ENCODE measurements at regions not wholly inside any gene's neighbourhood (a gene's known extent, or its start where the extent isn't known, plus 50 kb on each side); places are given as distances from the start of the nearest gene placed in this dataset.
"Not testable (repeated sequence)": the region's sequence is repeated elsewhere in the genome, so short reads cannot be mapped to it uniquely, and the experiment has no call there.

DNA sequence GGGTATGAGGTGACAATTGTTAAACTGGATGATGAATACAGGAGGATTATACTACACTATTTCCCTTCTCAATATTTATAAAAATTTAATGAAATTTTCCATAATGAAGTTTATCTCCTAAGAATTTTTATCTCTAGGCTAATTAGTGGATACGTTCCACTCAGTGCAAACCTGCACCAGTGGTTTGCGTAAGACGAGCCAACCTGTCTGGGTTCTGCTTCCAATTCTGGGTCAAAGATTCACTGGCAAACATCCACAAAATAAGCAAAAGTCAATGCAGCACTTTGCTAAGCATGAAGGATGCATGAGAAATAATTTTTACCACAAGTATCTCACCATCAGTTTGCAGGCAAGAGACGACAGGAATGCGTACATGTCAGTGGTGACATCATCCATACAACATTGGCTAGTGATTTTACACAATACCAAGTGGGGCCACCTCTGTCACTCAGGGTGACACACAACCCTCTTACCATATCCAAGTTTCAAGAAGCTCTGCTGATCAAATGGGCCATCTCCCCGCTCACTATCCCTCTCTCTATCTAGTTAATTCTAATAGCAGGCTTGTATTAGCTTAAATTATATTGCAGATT is 51.7 kb downstream of the FAM50B start:
- no peak for ATAC-seq

DNA sequence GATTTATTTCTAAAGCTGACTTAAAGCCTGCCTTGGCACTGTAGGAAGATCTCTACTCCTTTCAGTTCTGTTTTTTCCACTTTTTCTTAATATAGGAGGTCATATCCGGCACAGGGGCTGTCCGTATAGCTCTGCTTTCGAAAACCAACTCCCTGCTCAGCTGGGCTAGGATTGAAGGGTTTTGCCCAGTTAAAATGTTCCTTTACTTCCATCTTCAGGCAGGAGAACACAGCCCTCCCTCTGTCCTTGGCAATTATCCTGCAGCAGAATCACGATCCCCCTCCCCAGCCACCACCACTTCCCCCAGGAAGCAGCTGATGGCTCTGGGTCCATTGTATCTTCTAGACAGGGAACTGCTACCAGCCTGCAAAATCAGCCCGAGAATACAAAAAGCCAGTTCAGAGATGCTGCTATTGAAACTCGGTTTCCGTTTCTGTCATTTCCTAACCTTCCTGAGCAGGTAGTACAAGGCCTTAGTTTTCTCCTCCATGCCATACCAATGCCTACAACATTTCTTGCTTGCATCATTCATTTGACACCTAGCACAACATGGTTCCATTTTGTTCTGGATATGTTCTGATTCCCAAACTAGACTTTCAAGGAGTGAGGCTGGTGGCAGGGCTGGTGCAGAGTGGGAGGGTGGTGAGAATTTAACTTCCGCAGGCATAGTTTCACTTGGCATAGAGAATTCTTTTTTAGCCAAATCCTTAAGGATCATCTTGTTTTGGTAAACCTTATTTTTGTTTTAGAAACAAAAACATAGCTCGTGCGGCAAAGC is 53.9 kb downstream of the FAM50B start:
- ATAC-seq, result no peak

DNA sequence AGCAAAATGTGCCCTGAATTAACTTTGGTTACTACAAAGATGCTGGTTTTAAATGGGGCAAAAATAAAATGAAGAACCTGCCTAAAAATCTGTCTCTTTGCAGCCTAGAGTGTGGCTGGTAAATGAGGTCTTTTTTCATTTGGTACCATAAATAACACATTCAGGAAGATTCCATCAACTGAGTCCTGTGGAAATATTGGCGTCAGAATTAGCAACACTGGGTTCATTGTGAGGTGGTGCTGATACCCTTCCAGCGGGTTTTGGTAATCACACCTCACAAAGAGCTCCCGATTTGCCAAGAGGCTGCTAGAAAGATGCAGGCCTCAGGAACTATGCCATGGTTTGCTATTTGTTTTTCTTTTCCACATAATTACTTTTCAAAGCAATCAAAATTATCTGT is 55.3 kb downstream of the FAM50B start:
- ATAC-seq, result no peak

DNA sequence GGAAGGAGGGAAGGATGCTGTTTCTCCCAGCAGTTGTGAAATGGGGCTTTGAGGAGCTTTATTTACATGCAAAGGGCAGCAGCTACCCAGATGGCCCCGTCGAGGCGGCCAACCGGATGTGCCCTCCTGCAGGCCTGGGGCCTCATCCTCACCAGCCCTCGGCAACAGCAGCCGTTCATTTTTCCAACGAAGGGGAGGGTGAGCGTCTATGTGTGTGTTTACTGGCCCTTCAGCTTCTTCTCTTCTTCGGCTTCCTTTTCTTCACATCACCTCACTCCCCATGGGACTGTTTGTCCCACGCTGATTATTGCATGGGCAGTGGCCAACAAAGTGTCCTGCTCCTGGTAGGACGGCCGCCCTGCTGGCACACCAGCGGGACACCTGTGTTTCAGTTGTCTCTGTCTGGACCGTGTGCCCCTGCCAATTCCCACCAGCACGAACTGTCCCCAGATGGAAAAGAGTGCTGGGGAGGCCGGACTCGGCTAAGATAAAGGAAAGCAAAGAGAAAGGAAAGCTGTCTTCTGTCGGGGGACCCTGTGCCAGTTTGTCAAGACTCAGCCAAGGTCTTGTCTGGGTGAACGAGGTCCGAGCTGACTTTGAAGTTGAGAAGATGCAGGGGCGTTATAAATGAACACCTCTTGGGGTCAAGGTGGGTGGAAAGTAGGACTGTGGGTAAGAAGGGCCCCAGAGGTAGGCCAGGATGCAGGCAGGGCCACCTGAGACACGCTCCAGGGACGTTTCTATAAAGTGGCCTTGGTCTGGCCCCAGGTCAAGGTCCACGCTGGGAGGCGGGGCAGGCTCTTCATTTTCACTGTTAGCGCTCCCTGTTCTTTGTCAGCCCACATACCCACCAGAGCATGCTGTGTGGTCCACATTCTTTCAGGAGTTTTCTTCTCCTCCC is 57.0 kb downstream of the FAM50B start:
- ATAC-seq, result no peak

DNA sequence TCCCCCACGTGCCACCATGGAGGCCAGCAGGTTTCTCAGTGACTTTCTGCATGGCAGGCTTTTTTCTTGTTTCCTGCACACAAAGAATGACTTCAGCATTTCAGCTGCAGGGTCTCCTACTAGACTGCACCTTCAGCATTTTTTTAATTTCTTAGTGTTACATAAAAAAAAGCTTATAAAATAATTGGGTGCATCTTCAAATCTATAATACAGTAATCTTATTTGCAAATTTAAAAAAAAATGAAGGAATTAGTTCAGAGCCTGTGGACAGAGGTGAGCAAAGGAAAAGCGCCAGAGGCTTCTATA is 57.6 kb downstream of the FAM50B start:
- ATAC-seq, result no peak

DNA sequence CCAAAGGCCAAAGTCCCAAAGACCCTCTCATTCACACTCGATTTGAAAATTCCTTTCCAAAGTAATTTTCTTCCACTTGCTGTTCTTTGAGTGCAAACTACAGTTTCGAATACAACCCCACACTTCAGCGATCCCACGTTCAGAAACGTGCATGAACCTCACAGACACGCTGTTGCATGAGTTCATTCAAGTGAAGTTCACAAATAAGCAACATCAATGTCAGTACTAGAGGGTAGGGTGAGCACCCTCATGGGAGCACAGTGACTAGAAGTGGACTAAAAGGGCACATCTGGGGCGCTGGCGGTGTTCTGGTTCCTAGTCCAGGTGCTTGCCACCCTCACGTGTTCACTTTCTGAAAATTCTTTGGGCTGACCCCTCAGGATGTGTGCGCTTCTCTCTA is 59.0 kb downstream of the FAM50B start:
- no peak for ATAC-seq

DNA sequence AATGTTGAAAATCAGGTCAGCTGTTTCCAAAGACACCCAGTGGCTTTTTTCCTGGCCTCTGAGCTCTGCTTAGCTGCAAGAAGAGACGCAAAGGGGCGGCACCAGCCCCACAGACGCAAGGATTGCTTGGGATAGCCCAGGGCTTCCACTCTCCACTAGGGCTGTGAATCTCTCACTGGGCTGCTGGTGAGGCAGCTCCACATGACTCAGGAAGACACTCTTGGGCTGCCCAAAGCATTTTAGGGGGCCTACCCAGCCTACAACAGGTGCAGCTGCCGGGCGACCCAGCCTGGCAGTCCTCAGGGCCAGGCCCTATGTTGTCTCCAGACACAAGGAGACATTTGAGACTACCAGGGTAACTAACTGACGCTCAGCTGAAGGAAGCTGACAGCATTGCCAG is 59.8 kb downstream of the FAM50B start:
- no peak for ATAC-seq

DNA sequence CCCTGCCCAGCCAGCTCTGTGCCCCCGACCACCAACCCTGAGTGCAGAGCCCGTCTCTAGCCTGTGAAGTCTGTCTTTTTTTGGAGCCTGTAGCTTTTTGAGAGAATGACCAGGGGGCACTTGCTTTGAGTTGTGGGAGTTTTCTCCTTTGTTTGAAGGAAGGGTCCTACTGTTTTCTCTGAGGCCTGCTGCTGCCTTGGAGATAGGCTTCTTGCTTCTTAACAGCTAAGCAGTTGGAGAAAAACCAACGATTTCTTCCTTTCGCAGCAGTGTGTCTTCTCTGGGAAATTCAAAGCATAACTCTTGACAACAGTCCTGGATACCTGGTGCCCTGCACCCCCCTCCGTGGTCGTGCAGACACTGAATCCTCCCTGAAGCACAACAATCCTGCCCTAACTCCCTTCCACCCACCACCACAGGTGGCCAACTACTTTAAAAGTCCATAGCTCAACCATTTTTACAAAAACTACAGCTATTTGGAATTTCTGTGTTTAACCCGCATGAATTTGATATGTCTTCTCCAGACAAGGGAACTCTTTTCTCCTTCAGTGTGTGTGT is 61.0 kb downstream of the FAM50B start:
- ATAC-seq, result no peak

DNA sequence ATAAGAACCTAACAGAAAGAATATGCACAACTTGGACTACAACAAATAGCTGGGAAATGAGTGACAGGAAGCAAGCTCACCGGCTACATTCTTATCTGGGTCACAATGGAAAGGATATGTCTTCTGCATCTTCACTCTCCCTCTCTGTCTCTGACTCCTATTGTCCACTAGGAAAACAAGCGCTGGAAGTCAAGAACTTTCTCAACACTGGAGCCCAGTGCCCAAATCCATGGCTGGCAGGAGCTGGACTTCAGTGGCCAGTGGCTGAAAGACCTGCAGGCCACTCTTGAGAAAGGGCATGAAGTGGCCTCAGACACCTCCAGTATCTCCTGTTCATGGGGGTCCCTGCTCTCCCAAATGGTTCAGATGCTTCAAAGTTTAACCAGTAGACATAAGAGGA is 62.0 kb downstream of the FAM50B start:
- ATAC-seq, result no peak

DNA sequence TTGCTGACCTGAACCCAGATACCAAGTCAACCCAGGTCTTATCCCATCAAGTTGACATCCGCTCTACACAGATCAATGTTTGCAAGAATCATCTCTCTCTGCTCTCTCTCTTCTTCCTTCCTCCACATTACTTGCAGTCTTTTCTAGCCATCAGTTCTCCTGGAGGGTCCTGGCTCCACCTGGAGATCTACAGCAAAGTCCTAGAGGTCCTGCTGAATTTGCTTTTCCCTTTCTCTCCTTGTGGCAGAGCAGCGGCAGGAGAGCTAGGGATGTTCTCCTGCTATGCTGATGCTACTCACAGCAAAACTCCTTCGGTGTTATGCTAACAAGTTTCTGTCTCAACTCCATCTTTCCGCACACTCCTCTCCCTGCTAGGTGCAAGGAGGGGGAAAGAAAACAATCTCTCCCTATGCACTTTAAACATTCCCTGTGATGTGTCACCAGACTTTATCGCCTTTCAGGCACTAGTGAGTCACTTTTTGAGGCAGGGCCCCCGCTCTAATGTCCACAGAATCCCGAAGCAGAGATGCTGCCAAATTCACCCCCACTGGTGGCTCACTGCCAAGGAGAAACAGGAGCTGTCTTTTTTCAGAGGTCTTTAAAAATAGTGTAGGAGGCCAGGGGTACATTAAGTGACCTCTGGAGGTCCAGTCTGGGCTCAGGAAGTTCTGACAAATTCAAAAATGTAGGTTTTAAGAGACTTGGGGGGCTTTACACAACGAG is 62.6 kb downstream of the FAM50B start:
- ATAC-seq, result no peak

DNA sequence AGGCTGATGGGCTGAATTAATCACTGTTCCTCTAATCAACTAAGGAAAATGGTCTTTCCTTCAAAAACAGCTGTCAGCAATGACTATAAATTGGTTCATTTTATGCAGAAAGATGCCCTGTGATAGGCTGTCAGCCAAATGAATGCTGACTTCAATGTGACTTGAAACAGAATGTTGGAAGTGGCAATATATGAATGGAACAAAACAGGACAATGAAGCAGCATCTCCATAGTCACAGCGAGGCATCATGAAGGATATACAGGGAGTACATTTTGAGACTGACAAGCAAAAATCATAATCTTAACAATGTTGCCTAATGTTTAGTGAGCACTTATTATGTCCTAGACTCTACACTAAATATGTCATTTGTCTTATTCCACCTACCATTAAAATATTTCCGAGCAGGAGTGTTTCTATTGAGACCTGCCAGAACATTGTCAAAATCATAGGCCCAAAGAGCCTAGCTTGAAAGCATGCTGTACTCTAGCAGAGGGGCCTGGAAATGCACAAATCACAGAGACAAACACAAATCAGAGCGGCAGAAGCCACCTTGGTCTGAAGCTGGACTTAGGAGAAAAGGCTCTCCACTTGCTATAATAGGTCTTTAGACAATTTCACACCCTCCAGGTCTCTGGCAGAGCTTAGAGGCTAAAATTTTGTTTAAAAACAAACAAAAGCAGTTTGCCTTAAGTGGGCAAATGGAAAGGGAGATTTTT is 63.3 kb downstream of the FAM50B start:
- no peak for ATAC-seq

DNA sequence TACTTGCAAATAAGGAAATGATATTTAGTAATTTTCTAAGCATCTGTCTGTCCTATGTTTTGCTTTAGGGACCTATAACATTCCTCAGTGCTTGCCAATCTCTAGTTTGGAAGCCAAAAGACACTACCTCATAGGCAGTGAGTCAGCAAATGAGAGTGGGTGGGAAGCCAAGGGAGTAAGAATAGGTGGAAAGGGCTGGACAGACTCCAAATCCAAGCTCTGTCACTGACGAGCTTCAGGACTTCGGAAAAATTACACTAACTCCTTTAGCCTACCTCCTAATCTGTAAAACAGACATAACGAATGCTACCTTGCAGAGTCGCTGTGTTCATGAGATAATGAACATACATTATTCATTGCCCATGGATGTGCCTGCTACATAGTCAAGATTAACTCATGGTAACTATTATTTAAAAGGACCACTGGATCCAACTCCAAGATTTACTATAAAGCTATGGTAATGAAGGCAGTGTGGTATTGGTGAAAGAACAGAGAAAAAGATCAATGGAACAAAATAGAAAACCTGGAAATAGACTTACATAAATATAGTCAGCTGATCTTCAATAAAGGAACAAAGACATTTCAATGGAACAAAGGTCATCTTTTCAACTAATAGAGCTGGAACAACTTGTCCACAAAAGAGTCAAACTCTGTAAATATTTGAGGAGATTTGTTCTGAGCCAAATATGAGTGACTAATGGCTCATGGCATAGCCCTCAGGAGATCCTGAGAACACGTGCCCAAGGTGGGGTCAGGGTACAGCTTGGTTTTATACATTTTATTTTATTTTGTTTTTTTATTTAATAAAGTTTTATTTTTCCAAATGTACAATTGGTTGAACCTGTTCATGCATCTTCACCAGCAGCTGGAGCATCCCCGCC is 64.1 kb downstream of the FAM50B start:
- peak; percentile 86 for ATAC-seq

DNA sequence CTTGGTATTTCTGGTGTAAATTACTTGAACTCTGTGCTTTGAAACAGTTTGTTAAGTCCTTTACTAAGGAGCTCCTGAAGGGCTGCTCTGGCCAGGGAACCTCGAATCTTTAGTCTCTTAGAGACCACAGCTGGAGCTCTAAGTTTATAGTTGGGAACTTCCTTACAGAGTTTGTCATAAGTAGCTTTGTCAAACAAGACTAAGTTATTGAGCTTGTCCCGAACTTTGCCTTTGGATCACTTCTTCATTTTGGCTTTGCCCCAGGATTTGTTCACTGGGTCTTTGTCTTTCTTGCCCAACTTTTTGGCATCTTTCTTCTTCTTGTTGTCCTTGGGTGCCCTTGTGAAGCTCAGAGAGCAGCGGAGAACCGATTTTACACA is 64.8 kb downstream of the FAM50B start:
- ATAC-seq, result no peak

DNA sequence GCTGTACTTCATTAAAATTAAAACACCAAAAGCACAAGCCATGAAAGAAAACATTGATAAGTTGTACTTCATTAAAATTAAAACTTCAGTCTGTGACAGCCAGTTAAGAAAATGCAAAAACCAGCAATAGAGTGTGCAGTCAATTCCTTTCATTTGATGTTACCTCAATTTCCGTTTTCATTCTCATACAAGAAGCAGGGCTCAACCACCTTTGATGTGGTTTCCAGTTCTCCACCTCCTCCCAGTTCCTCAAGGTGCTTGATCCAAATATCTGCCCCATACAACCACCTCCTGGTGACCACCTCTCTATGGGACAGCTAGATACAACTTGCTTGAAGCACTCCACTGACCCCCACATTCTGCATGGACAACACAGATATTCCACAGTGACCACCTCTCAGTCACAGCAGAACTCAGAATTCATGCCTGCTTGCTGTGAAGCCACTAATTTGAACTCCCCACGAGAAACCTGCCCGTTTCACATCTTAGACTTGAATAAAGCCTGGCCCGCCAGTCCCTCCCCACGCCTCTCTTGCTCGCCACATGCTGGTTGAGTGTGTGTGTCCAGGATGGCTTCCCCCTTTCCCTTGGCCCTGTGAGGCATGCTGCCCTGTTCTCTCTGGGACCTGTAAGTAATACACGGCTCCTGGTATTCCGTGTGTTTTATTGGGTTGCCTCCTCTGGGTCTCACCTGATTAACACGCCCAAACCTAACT is 66.1 kb downstream of the FAM50B start:
- ATAC-seq, result no peak

DNA sequence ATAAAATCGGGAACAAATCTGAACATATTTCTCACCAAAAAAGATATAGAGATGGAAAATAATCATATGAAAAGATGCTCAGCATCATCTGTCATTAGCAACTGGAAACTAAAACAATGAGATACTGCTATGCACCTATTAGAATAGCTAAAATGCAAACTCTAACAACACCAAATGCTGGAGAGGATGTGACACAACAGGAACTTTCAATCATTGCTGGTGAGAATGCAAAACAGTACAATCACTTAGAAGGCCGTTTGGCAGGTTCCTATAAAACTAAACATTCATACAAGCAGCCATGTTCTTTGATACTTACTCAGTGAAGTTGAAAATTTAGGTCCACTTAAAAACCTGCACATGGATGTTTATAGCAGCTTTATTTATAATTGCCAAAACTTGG is 67.0 kb downstream of the FAM50B start:
- ATAC-seq, result no peak

DNA sequence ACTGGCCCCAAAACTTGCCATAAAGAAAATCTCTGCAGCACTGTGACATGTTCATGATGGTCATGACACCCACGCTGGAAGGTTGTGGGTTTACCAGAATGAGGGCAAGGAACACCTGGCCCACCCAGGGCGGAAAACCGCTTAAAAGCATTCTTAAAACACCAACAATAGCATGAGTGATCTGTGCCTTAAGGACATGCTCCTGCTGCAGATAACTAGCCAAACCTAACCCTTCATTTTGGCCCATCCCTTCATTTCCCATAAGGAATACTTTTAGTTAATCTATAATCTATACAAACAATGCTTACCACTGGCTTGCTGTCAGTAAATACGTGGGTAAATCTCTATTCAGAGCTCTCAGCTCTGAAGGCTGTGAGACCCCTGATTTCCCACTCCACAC is 67.6 kb downstream of the FAM50B start:
- not testable (repeated sequence) for ATAC-seq

DNA sequence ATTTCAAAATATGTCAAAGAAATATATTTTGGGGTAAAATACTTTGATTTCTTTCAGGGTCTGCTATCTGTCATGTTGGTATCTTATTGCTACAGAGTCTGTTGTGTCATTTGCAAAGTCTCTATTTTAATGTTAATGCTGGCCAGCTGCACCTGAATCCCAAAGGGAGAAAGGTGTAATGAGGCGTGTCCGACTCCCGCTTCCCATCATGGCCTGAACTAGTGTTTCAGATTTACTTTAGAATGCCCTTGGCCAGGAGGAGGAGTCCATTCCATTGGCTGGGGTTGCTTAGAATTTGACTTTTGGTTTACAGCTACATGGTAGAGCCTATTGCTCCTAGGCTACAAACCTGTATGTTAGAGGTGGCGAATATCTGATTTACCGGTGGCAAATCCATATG is 69.3 kb downstream of the FAM50B start:
- ATAC-seq, result no peak

DNA sequence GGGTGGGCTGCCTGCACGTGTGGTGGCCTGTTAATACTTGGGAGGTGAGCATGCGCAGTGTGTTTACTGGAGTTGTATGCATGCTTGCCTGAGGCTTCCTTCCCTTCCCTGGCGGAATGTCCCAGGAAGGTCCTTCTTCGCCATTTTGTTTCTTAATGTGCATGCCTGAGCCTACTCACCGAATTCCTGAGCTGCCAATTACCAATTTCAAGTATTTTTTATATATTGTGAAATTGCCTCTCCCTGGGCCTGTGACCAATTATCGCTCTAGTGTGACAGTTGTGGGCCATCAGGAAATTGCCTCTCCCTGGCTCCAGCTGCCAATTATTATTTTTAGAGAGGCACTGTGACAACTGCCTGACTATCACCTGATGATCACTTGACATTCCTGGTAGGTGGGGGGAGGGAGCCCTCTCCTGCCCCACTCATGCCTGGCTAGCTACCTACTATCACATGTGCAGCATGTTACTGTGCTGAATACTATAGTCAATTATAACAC is 70.0 kb downstream of the FAM50B start:
- ATAC-seq, result no peak

DNA sequence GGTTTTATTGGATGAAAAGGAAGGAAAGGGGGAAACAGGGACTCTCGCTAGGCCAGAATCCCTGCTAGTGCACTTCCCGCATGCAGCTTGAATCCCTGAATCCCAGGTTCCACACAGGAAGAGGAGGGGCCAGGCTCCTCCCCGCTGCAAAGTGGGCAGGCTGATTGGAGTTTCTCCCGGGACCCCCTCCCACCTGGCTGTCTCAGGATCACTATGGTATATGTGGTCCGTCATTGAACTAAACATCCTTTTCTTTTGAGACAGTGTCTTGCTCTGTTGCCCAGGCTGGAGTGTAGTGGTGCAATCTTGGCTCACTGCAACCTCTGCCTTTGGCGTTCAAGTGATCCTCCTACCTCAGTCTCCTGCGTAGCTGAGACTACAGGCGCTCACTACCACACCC is 70.7 kb downstream of the FAM50B start:
- ATAC-seq, result no peak

DNA sequence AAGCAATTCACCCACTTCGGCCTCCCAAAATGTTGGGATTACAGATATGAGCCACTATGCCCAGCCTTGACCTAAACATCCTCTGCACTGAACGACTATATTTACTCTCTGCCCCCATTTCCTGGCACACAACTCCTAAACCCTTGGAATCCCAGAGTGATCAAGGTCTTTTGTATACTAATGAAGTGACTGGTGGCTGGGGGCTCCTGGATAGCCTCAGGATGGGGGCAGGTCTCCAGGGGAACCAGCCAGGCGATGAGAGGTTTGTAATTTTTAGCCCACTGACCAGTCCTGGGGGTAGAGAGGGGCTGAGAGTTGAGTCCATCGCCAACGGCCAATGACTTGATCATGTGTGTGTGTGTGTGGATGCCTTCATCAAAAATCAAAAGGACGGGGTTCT is 71.1 kb downstream of the FAM50B start:
- no peak for ATAC-seq

Data from esophagus mucosa (tissue), 1 donor.